ENCODE measurements at regions not wholly inside any gene's neighbourhood (a gene's known extent, or its start where the extent isn't known, plus 50 kb on each side); places are given as distances from the start of the nearest gene placed in this dataset.

DNA sequence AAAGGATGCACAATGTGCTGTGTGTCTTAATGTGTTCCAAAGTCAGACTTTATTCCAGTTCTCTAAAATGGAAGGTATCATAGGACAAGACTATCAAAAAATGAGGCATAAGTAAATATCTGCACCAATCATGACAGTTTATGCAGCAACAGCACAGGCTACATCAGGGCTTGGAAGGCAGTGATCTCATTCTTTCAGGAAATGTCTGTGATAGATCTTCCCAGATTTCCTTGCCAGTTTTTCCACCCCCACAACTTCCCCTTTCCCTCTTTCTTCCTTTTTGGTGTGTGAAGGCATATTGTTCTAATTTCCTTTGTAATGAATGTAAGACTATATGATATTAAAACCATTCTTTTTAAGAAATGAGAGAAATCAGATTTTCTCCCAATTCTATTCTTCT lies 326.7 kb downstream of the ATP23 start:
- no peak for DNase-seq (ENCODE audit: low spot score)

DNA sequence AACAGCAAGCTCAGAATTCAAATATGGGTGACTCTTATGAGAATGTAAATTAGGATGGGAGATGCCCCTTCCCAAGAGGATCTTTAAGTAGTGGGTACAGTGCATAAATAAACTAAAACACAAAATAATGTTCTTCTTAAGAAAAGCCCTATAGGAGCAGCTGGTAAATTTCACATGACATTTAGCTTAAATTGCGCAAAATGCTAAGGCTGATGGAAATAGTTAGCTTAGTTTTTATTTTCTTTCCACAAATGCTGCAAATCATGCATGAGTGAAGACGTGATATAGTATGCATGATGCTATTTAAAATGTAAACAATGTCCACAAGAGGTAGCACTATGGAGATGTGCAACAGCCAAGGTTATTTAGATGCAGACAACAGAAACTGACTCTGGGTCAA lies 328.1 kb downstream of the ATP23 start:
- no peak for DNase-seq (ENCODE audit: low spot score)

DNA sequence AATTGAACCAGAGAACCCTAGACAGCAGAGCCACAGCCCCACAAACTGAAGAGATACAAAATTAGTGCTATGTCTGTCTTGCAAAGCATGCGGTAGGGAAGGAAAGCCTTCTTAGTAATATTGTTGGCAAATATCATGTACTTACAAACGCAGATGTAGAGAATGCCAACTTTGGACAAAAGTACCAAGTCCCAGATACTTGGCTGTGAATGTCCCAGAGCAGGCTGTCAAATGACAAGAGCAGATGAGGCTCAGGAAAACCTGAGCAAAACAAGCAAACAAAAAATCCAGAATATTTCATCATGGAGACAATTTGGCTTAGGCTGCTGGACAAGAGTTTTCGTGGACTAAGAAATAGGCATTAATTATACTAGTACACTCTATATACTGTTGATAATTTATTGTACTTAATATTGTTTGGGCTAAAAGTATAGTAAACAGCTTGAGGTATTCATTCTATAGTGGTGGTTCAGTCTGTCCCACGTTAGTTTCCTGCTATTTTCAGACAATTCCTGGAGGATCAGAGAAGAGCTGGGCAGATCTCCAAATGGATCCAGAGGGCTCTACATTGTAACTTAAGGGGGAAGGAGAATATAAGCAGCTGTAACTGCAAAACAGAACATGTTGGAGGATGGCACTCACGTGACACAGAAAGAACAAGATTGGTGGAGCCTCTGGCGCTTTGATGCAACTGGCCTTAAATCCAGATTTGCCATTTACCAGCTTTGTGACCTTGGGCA lies 329.8 kb downstream of the ATP23 start:
- no peak for DNase-seq (ENCODE audit: low spot score)

DNA sequence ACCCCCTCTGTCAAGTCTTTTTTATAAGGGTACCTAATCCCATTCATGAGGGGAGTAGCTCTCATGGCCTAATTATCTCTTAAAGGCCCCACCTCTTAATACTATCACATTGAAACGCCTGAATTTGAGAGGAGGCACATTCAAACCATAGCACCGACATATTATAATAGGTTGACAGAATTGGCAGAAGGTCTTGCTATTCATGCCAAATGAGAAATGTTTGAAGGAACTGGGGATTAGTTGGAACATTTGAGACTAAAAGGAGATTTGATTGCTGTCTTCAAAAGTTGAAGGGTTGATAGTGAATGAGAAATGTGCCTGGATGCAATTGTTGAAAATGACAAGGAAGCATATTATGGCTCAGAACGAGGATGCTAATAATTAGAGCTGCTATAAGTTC lies 331.1 kb downstream of the ATP23 start:
- no peak for DNase-seq (ENCODE audit: low spot score)

DNA sequence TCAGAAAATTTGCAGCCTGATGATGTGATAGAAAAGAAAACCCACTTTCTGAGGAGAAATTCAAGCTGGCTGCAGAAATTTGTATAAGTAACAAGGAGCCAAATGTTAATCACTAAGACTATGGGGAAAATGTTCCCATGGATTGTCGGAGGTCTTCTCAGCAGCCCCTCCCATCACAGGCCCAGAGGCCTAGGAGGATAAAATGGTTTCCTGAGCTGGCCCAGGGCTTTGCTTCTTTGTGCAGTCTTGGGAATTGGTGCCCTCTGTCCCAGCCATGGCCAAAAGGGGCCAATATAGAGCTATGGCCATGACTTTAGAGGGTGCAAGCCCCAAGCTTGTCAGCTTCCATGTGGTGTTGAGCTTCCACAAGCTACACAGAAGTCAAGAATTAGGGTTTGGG lies 335.9 kb downstream of the ATP23 start:
- no peak for DNase-seq (ENCODE audit: low spot score)

GRCh38 chr12:58283553-58283952 lies 342.2 kb downstream of the ATP23 start:
- DNase-seq (ENCODE audit: low spot score), result no peak

DNA sequence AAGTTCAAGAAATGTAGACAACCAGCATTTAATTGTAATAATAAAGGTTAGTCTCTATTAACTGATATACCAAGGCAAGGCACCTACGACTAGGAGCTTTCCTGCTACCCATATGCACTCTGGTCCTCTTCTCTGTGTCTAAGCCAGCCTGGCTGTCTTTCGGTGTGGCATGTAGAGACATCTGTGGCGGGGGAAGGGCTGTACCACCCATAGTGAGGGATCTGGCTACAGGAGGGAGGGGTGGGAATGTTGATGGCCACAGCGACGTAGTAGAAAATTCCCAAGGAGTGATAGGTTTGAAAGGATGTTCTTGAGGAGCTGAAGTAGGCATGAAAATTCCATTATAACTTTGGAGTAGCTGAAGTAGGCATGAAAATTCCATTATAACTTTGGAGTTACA lies 344.2 kb downstream of the ATP23 start:
- DNase-seq (ENCODE audit: low spot score), result no peak

- DNase-seq (ENCODE audit: low spot score), result no peak
Observed at GRCh38 chr12:58286353-58286752, 345.0 kb downstream of the ATP23 start.

DNA sequence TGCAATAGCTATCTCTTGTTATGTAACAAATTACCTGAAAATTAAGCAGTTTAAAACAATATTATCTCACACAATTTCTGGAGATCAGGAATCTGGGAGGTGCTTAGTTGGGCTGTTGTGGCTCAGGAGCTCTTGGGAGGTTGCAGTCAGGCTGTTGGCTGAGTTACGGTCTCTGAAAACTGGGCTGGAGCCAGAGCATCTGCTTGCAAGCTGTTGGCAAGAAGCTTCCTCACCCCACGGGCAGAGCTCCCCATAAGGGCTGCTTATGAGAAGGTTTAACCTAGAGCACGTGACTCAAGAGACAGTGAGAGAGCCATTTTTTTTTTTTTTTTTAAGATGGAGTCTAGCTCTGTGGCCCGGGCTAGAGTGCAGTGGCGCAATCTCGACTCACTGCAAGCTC lies 346.8 kb downstream of the ATP23 start:
- no peak for DNase-seq (ENCODE audit: low spot score)

DNA sequence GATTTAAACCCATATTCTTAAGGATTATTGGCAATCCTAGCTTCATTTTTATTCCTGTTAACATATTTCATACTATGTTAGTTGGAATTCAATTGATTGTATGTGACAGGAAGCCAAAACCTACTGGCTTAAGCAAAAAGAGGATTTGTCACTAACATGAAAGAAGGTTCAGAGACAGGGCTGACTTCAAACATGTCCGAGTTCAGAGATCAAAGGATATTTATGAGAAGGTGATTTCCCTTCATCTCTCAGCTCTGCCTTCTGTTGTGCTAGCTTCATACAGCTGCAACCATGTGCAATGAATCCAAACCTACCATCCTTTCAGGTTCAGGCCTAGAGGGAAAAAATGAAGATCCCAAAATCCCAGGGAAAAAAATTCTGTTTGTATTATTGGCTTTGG lies 349.7 kb downstream of the ATP23 start:
- no peak for DNase-seq (ENCODE audit: low spot score)

DNA sequence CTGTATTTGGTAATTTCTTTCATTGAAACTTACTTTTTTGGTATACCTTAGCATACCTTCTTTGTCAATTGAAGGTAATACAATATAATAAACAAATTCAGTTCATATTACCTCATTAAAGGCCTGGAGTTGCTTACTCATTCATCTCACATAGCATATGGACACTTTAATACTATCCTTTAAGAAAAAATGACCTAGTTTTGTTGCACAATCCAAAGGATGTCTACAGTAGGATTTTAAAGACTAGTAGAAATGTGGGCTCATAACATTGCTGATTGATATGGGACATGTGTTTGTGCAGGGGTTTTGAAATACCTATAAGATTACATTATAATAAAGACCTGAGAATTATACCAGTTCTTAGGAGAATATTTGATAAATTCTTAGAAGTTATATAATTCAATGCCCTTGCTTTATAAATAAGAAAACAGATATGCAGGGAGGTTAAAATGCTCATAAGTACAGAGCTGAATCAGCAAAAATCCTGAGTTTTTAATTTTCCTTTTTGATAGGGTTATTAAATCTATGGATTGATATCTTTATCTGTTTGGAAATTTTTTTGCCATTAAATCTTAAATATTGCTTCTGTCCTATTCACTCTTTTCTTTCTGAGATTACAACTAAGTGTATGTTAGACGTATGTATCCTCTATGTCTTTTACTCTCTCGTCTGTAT lies 352.1 kb downstream of the ATP23 start:
- no peak for DNase-seq (ENCODE audit: low spot score)

DNA sequence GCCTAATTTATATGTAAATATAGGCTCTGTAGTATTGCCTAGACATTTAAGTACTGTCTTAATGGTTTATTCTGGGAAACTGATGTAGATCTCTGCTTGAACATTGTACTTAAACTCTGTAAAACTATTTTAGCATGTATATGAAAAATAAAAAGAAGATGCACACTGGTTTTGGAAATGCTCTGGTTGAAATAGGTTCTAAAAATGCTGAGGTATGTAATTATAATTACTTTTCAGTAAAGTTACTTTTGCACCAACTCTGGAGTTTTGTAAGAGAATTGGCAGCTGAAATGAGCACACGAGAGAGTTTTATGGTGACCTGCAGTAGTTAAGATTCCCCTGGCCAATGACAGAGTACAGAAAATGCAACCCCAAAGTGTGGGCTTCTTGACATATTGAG lies 353.9 kb downstream of the ATP23 start:
- no peak for DNase-seq (ENCODE audit: low spot score)

DNA sequence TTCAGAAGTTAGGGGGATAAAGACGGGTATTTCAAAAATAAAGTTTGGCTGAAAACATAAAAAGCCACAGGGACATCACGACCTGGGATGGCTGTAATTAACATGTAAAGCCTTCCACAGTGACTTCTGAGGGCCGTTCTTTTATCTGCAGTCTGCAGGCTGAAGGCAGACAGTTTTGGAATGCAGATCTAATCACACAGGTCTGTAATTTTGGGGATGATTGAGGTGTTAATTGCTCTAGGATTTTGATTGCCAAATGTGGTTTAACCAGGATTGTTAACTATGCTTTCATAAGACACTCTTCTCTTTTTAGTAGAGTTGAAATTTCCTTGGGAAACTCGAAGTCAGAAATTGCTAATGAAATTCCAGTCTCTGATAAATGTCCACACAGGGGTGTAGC lies 355.5 kb downstream of the ATP23 start:
- no peak for DNase-seq (ENCODE audit: low spot score)

DNA sequence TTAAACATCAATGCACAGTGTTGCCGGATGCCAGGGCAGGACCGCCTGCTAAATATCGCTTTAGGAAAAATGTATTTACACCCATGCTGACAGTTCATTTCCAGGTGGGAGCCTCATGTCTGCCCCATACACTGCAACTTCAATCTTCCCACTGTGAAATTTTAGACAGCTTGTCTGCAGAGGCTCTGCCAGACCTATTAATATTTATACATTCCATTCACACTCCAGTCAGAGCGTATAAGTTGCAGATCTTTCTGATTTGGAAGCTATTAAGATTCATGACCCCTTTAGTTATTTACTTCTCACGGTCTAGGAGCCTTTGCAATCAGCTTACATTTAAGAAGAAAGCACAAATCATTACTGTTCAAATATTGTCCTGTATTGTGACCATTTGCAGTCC lies 357.4 kb downstream of the ATP23 start:
- DNase-seq (ENCODE audit: low spot score), result no peak

DNA sequence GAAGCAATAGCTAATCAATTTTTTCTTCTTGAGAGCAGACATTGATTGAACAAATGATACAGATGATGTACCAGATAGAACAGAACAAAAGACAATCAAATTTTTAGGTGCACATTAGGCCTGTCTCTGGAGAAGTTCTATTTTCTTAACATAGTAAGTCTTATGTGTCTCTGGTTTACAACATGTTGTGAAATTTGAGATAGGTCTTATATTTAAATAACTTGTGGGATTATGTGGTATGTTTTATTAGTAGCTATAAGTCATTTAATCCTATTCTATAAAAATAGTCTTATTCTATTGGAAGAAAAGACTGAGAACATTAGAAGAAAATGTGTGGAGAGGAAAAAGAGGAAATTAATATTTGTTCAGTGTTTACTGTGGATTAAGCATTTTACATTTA lies 358.0 kb downstream of the ATP23 start:
- DNase-seq (ENCODE audit: low spot score), result no peak

- no peak for DNase-seq (ENCODE audit: low spot score)
Observed at GRCh38 chr12:58301038-58301729, 359.8 kb downstream of the ATP23 start.

DNA sequence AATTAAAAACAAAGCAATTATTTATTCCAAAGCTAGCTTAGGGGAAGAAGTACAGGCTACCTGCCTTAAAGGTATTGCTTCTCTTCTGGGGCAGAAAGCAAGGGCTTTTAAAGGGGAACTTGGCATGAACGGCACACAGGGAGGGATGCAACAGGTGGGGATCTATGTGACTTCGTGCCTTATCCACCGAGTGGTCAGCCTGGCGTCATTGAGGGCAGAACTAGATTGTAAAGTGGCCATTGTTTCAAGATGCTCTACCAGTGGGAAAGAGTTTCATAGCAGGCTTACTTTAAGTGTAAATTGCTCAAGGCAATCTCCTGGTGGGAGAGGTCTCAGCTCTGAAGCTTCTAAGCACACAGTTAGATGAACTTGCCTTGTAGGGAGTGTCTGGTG lies 360.4 kb downstream of the ATP23 start:
- no peak for DNase-seq (ENCODE audit: low spot score)

- peak; percentile 78 for DNase-seq (ENCODE audit: low spot score)
Observed at GRCh38 chr12:58302487-58303011, 361.2 kb downstream of the ATP23 start.

- DNase-seq (ENCODE audit: low spot score), result no peak
Observed at GRCh38 chr12:58306266-58307000, 365.1 kb downstream of the ATP23 start.

DNA sequence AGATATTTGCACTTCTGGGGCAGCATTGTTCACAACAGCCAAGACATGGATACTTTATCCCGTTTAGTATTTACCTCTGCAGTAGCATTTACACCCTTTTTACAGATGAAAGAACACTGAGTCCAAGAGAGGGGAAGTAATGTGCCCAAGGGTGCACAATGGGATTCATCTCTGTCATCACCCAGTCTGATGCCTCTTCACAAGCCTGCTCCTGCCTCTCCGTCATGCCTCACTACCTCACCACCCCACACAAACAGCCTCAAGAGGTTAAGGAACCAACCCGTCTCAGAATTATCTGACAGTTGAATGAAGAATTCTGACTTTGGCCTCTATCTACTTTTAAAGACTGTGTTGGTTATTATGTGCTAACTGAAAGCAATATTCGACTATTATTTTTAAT lies 368.4 kb downstream of the ATP23 start:
- no peak for DNase-seq (ENCODE audit: low spot score)

- no peak for DNase-seq (ENCODE audit: low spot score)
Observed at GRCh38 chr12:58310368-58310767, 369.0 kb downstream of the ATP23 start.
